Activated naive CD4-positive, alpha-beta T cell treated with anti-CD3 and anti-CD28 coated beads, Interleukin-2, amount 50 U/mL, for 72 hours (primary cell): ENCODE measurements at regions not wholly inside any gene's neighbourhood (a gene's known extent, or its start where the extent isn't known, plus 50 kb on each side); places are given as distances from the start of the nearest gene placed in this dataset.
"Not testable (repeated sequence)": the region's sequence is repeated elsewhere in the genome, so short reads cannot be mapped to it uniquely, and the experiment has no call there.

Source experiments
- ATAC-seq, 2 donors: fragments of 150-1000 bp; cut with Tn5 transposase; 2 replicates each; pipeline ENCODE4 v1.10.0; 2021; ENCODE audit warnings: mild to moderate bottlenecking in 2 of 2, moderate library complexity in 2 of 2
- DNase-seq, 2 donors: peaks; one replicate each; pipeline ENCODE4 v3.0.0; 2021 to 2022; ENCODE audit warnings: low spot score in 2 of 2
- H3K27ac Mint-ChIP-seq, 2 donors: one replicate each; pipeline ENCODE4 v1.8.0; 2022; ENCODE audit warnings: mild to moderate bottlenecking in 2 of 2, mixed read lengths in 2 of 2
- H3K36me3 Mint-ChIP-seq, 2 donors: one replicate each; pipeline ENCODE4 v1.8.0; 2022; ENCODE audit warnings: mixed read lengths in 2 of 2
- H3K9me3 Mint-ChIP-seq, 2 donors: one replicate each; pipeline ENCODE4 v1.8.0; 2022; ENCODE audit warnings: mixed read lengths in 2 of 2

DNA sequence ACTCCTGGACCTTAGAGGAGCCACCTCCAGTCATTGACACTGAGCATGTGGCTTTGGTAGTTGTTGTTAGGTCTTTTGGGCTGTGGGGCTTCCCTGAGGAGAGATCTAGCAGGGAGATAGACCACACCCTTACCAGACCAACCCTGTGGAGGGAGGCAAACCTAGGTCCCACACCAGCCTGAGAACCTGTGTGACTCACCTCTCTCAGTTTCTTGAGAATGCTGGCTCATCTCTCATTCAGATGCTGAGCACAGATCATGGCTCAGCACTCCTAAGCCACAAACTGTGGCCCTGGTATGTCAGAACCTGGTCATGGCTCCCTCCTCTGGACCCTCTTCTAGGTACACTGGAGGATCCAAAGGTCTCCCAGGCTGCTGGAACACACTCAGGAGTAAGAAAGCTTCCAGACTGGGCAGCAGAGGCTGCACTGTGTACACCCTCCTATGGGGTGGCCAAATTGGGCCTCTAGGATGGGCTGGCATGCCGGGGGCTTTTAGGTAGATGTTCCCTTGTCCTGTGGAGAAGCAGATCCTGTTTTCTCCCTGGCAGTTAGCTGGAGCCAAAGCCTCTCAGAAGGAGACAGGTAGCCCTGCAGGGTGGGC lies 1294.5 kb downstream of the KHDRBS2 start:
- Mint-ChIP-seq H3K36me3 (peaks cover 0 to 26% of the 10 kb centered on the region in 2 donors), H3K9me3 (peaks cover 30 to 36% of the 10 kb centered on the region in 2 donors), H3K27ac (no peak overlapping the region)
- DNase-seq (no peak), ATAC-seq (no peak)

DNA sequence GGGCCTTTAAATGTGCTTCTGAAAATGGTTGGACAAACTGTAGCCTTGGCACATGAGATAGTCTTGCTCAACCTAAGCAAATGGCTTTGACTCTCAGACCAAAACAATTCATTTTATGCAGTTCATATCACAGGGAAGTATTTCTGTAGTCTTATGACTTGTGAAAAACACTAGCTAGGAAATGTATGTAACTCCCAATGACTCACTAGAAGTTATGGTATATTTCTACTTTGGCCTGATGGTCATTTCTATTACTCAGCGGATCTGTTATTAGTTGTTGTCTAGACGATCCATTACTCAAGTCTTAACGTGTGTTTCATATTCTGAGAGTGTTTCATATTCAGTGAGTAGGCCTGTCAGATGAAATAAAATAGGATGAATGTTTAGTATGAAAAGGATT lies 1333.5 kb downstream of the KHDRBS2 start:
- no peak for ATAC-seq
- no peak for DNase-seq
- no peak overlapping the region for H3K27ac Mint-ChIP-seq

DNA sequence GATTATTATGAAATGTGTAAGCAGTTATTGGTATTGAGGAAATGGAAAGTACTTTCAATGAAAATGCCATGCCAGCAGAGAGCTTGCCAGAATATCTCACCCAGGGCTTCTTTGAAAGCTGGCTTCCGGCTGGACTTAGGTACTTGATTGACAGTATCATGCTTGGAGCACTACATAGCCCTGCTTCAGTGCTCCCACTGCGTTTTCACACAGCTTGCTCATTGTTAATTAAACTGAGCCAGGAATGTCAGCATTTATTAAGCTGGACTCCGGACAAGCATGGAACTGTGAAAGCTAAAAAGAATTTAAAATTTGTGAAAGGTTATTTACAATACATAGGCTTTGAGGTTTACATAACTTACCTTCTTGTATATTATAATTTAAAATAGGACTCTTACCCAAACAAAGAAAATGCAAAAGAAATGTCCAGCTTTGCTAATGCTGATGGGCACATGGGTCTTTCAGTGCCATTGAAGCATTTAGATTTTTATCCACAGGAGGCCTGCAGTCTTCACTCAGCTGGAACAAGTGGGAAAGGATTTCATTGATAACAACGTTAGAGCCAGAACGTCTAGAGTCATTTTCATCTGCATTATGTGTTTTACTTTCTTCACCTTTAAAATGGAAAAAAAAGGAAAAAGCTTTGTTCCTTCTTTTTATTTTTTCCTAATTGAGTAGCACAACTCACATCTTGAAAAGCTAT lies 1335.7 kb downstream of the KHDRBS2 start:
- DNase-seq, H3K36me3 Mint-ChIP-seq, H3K27ac Mint-ChIP-seq, ATAC-seq: not testable (repeated sequence)
- peaks cover 0 to 12% of the 10 kb centered on the region in 2 donors for H3K9me3 Mint-ChIP-seq

More for the DNA sequence above, 1333.5 kb downstream of the KHDRBS2 start:
- Mint-ChIP-seq H3K9me3 (peaks cover 0 to 14% of the 10 kb centered on the region in 2 donors), H3K36me3 (no peaks in the 10 kb centered on the region)

DNA sequence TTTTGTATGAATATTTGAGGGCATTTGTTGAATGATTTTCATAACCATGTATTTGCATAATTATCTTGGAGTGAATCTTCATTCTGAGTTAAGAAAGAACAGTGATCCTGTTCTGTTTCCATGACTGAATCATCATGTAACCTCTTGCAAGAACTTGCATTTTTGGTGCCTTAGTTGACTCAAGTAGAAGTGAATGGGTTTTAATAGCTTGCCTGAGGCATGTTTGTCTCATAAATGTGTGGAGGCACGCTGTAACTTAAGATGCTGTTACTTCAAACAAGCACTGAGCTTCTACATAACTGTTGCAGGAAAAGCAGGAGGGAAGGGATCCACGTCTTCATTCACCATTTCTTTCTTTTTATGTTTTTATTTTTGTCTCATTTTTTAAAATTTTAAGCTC lies 1338.6 kb downstream of the KHDRBS2 start:
- H3K9me3 Mint-ChIP-seq = peaks cover 0 to 11% of the 10 kb centered on the region in 2 donors
- not testable (repeated sequence) for DNase-seq, H3K27ac Mint-ChIP-seq, ATAC-seq, H3K36me3 Mint-ChIP-seq

DNA sequence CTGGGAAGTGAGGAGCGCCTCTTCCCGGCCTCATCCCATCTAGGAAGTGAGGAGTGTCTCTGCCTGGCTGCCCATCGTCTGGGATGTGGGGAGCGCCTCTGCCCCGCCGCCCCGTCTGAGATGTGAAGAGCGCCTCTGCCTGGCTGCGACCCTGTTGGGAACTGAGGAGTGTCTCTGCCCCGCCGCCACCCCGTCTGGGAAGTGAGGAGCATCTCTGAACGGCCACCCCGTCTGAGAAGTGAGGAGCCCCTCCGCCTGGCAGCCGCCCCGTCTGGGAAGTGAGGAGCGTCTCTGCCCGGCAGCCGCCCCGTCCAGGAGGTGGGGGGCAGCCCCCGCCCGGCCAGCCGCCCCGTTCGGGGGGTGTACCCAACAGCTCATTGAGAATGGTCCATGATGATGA lies 1341.2 kb downstream of the KHDRBS2 start:
- not testable (repeated sequence) for H3K9me3 Mint-ChIP-seq, H3K27ac Mint-ChIP-seq, ATAC-seq, H3K36me3 Mint-ChIP-seq
- peak in 1 of 2 donors; percentile 49 for DNase-seq

DNA sequence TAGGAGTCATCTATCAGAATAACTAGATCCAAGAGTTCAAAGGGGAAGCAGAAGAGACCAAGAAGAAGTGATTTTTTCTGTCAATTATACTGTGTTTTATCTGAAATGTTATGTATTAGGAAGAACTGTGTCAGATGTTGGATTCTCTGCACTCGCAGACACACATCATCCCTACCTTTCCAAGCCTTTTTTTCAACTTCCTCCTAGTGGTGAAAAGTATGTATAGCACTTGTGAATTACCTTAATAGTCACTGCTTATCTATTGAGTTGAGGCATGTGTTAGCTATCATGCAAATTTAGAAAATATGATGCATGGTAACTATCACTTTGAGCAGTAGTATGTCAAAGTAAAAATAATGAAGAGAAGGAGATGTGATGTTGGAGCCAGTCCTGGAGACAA lies 1350.1 kb downstream of the KHDRBS2 start:
- not testable (repeated sequence) for DNase-seq, ATAC-seq, H3K9me3 Mint-ChIP-seq

DNA sequence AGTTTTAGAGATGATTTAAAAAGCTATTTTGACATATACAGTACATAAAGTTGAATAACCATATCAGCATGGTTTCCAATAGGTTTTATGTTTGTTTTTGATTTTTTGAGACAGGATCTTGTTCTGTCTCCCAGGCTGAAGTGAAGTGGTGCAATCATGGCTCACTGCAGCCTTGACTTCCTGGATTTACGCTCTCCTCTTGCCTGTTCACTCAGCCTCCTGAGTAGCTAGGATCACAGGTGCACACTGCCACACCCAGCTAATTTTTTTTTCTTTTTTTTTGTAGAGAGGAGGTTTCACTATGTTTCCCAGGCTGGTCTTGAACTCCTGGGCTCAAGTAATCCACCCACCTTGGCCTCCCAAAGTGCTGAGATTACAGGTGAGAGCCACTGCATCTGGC lies 1366.4 kb downstream of the KHDRBS2 start:
- H3K9me3 Mint-ChIP-seq, ATAC-seq, H3K27ac Mint-ChIP-seq, H3K36me3 Mint-ChIP-seq, DNase-seq: not testable (repeated sequence)

More for the DNA sequence above, 1350.1 kb downstream of the KHDRBS2 start:
- not testable (repeated sequence) for H3K36me3 Mint-ChIP-seq, H3K27ac Mint-ChIP-seq

DNA sequence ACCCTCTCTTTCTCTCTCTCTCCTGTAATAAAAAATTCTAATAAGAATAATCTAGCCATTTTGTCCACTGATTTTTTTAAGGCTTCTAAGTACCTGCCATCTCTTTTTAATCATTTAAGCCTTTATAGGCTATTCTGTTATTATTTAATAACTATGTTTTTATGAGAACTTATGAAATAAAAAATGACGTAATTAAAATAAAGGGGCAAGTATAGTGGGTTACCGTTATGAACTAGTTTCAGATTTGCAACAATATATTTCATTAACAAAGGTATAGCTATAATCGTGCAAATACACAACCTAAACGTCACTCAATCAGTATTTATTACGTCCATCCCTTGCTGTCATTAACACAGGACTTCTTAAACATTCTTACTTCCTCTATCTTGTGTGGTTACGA lies 1382.2 kb downstream of the KHDRBS2 start:
- ATAC-seq, H3K36me3 Mint-ChIP-seq, DNase-seq, H3K27ac Mint-ChIP-seq: not testable (repeated sequence)
- peaks cover 16 to 17% of the 10 kb centered on the region in 2 donors for H3K9me3 Mint-ChIP-seq

DNA sequence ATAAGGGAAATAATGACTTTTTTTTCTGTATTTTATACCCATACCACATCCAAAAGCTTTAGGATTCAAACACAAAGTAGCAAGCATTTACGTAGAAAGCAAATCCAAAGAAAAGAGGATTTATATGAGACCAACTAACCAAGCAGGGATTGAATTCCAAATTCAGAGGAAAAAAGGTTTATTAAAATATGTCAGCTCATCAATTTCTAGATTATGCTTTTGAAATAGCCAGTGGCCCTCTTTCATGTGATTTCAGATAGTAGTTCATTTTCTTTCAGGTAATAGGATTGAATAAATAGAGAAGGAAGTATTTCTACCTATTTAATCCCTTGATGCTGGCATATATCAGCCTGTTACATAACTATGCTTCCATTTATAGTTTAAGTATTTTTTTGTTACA lies 1392.7 kb downstream of the KHDRBS2 start:
- peaks cover 11 to 23% of the 10 kb centered on the region in 2 donors for H3K9me3 Mint-ChIP-seq
- DNase-seq, H3K36me3 Mint-ChIP-seq, H3K27ac Mint-ChIP-seq, ATAC-seq: not testable (repeated sequence)

DNA sequence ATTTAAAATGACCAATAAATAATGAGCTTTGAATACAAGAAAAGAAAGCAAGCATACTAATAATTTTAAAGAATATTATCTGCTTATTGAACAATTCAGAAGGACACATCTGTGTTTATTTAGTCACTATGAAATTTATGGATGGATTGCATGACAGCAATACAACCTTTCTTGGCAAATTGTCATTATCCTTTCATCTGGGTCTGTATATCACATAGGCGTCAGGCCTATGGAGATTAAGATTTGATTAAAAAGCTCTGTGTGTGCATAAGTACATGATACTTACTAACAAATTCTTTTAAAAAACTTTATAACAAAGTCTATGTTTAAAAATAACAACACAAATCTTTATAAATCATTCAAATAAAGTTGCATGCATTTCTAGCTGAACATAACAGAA lies 1394.4 kb downstream of the KHDRBS2 start:
- Mint-ChIP-seq H3K36me3 (no peaks in the 10 kb centered on the region), H3K9me3 (peaks cover 11 to 20% of the 10 kb centered on the region in 2 donors), H3K27ac (no peak overlapping the region)
- ATAC-seq (no peak), DNase-seq (no peak)

DNA sequence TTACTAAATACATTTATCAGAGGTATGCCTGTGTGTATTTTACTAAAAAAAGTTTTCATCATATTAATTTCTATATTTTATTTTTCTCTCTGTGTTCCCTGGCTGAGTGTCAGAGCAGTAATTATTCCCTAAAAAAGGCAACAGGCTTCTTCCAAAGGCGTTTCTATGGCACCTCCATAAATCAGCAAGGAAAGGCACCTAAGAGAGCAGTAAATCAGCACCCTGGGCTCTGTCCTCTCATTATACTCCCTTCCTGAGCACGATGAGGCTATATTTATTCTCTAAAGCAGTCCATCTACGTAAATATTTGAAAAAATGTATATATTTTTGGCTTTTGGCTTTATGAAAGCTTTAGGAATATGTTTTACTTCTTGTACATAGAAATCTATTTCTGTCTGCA lies 1408.6 kb downstream of the KHDRBS2 start:
- not testable (repeated sequence) for H3K27ac Mint-ChIP-seq, H3K36me3 Mint-ChIP-seq, DNase-seq, H3K9me3 Mint-ChIP-seq, ATAC-seq

DNA sequence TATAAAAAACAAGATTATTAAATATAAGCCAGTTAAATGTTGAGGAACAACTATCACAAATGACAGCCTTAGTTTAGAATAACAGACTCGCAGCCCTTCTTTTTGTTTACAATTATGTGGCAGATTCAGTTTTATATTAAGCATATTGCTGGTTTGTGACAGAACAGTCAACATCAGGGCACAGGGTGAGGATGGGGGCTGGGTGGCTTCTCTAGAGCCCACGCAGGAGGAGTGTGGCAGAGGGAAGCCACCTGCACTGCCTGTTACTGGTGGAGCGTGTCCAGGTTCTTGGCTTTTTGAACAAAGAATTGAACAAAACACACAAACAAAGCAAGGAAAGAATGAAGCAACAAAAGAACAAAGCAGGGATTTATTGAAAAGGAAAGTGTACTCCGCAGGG lies 1415.2 kb downstream of the KHDRBS2 start:
- peaks cover 9 to 13% of the 10 kb centered on the region in 2 donors for H3K9me3 Mint-ChIP-seq
- H3K36me3 Mint-ChIP-seq, ATAC-seq, DNase-seq, H3K27ac Mint-ChIP-seq: not testable (repeated sequence)

DNA sequence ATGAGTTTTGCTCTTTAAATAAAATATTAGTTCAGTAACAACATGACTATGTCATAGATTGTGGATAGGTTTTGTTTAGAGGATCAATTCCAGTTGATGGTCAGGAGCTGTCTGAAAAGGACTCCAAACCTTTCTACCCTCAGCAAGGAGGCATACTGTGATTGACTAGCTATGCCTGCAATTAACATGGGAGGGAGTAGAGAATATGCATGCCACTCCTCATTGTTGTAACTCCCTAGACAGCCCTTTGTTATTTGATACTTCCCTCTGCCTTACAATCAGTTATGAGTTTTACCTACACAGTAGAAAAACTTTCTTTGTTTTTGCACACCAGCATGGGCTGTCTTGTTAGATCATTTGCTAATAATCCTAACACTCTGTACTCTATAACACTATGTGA lies 1418.5 kb downstream of the KHDRBS2 start:
- no peak overlapping the region for H3K27ac Mint-ChIP-seq
- no peak for ATAC-seq
- peaks cover 9 to 16% of the 10 kb centered on the region in 2 donors for H3K9me3 Mint-ChIP-seq
- no peaks in the 10 kb centered on the region for H3K36me3 Mint-ChIP-seq
- no peak for DNase-seq

DNA sequence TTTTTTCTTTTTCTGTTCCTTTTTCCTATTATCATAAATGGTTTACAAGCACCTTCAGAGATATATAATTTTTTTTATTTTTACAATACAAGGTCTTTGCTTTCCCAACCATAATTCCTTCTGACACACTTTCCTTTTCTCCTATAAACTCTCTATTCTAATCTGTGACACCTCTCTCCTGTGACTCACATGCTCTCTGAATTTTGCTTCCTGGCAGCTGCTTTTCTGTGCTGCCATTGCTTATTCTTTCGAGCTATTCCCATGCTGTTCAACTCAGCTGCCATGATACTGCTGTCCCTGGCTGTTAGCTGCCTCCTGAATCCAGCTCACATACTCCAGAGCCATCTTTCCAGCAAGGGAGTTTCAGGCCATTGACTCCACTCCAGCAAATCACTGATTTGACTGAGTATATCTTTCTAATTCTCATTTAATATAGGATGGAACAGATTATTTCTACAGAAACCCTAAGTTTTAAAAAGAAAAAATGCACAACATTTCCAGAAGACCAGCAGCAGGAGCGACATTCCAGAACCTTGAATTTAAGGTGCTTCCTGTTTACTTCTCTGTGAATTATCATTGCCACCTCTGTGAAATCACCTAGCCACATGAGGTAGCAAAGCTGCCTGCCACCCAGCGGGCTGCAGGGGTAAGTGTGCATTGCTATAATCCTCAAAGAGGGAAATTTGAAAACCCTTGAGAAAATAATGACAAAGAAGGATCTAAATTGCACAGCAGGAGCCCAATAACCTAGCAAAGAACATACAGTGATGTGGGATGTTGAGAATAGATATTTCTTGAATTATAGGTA lies 1442.6 kb downstream of the KHDRBS2 start:
- DNase-seq, H3K27ac Mint-ChIP-seq, H3K36me3 Mint-ChIP-seq, ATAC-seq: not testable (repeated sequence)
- H3K9me3 Mint-ChIP-seq = peaks cover 4 to 12% of the 10 kb centered on the region in 2 donors

DNA sequence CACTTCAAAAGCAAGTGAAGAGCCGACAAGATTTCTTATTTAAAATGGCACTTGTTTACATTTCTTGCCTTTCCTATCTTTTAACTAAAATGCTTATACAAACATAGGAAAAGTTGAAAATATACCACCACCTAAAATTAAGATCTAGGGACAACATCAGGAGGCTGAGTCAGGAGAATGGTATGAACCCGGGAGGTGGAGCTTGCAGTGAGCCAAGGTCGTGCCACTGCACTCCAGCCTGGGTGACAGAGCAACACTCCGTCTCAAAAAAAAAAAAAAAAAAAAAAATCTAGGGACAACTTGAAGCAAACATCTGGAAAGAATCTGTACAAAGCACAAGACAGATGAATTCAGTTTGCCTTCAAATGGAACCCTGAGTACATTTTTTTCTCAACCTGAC lies 1455.3 kb downstream of the KHDRBS2 start:
- not testable (repeated sequence) for DNase-seq, H3K27ac Mint-ChIP-seq, ATAC-seq, H3K36me3 Mint-ChIP-seq
- peaks cover 4 to 27% of the 10 kb centered on the region in 2 donors for H3K9me3 Mint-ChIP-seq

DNA sequence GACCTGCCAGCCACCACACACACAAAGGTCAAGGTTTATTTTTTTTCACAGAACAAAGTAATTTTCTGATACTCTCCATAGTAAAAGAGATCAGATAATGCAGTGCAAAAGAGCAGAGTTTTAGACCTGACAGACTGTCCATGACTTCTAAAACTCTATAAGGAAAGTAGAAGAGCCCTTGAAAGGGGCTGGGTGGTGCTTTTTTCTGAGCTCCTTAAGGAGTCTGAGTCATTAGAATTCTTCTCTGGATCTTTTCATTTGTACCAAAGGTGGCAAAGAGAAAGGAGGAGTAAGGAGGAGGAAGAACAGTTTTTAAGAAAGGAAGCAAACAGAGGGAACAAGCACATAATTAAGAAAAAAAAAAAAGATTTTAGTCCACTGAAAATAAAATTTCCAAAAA lies 1463.4 kb downstream of the KHDRBS2 start:
- DNase-seq, H3K36me3 Mint-ChIP-seq, H3K27ac Mint-ChIP-seq, ATAC-seq, H3K9me3 Mint-ChIP-seq: not testable (repeated sequence)

DNA sequence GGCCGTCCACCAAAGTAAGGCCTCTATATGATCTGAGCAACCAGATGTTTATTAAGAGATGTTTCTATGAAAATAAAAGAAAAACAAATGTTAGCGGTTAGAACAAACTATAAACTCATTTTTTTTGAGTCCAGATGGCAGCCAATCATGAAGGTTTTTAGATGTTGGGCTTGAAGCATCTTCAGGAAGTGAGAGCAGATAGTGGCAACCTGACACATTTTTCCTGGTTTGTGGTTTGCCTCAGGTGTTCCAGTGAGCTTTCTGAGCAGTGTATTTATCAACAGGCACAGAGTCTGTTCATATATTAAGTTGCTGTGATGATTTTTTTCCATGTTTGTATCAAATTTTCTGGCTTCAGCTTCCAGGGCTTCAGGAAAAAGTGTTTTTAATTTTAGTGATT lies 1468.0 kb downstream of the KHDRBS2 start:
- not testable (repeated sequence) for H3K27ac Mint-ChIP-seq, H3K9me3 Mint-ChIP-seq, ATAC-seq, H3K36me3 Mint-ChIP-seq, DNase-seq
